Activated gamma-delta T cell treated with anti-CD3 and anti-CD28 coated beads, Interleukin-2, amount 50 U/mL, for 16 hours (primary cell): ENCODE measurements at regions not wholly inside any gene's neighbourhood (a gene's known extent, or its start where the extent isn't known, plus 50 kb on each side); places are given as distances from the start of the nearest gene placed in this dataset.

ENCODE experiments used
- DNase-seq: peaks from one replicate; pipeline ENCODE4 v3.0.0-alpha.2; 2020; ENCODE audit warnings: low read depth

DNA sequence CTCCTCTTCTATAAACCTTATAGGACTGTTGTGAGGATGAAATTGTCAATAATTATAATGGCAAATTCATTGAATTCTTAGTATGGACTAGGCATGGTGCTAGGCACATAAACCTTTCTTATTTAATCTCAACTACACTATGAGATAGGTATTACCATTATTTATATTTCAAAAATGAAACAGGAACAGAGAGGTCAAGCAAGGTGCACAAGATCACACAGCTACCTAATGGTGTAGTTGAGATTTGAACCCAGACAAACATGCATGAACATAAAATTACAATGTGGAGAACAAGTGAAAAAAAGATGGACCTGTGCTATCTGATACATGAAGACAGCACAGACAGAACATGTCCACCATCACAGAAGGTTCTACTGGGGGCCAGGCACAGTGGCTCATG is 156.7 kb downstream of the AXIN2 start:
- no peak for DNase-seq

DNA sequence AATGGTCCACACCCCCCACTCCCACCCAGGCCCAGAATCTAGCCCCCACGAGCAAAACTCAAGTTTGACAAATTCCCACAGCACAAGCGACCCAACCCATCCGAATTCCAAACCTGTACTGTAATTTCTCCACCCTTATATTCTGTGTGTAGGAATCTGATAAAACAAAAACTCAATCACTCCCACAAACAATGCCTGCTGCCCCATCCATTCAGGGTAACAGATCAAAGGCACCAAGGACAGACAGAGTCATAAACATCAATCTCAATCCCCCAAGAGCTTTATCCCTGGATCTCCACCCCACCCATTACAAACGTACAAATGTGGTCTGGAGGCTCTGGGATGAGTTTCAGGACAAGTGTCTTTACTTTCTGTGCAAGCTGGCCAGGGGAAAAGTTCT is 157.8 kb downstream of the AXIN2 start:
- DNase-seq = no peak

DNA sequence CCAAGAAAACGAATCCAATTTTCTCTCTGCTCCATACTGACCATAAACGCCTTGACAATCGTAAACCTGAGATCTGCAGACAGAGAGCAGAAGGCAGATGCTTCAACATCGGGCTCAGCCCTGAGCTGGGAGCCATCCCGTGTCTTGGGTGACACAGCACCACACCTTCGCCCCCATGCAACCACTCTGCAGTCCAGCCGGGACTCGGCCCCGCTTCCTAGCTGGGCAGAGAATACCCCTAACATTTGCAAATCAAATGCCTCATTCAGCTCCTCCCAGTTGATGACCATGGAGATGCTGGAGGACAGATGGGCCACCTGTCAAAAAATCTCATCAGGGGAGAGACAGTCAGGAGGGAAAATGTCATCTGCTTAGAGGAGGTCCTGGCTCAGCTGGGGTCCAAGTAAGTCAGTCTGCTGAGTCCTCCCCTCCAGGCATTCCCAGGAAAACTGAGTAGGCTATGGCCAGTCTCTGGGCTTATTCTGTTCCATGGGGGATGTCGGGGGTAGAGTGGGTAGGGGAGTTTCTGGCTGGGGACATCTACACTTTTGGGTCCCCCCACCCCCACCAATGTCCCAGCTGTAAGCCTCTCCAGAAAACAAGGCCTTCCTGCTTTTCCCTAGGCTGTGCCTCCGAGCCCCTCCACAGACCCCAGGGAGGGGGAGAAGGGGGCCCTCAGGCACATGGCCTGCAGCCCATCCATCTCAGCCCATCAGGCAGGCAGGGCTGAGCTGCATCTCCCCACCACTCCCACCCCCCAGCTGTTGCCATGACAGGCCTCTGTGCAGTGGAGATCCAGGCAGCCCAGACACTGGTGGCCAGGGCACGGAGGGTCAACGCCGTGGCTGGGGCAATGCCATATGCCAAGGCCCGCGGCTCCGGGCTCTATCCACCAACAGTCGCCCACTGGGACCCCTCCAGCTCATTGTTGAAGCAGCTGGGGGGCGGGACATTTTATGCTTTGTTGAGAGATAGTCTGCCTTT is 158.6 kb downstream of the AXIN2 start:
- no peak for DNase-seq

DNA sequence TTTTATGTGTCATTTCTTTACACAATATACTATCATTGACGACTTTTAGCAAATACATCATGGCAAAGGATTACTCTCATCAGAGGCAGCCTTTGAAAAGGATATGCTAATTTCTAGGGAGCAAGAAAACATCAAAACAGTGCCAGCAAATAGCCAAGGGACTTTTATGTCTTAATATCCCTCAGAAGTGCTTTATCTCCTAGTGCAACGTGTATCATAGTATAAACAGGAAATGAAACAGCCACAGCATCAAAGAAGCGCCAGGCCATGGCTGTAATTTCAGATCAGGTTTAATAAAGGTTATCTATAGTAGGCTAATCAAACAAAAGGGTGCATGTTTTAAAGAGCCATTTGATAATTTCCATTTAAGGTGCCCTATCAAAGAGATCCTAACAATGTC is 159.9 kb downstream of the AXIN2 start:
- DNase-seq = no peak

DNA sequence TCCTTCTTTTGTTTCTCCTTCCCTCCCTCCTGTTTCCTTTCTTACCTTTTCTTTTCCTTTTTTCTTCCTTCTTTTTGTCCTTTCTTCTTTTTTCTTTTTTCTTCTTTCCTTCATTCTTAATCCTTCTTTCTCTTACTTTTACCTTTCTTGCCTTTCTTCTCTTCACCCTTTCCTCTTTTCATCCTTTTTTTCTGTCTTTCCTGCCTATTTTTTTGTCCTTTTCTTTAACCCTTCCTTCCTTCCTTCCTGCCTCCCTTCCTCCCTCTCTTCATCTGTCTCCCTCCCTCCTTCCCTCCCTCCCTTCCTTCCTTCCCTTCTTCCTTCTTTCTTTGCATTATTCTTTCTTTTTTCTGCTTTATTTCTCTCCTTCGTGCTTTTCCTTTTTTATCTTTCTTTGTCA is 160.7 kb downstream of the AXIN2 start:
- no peak for DNase-seq

DNA sequence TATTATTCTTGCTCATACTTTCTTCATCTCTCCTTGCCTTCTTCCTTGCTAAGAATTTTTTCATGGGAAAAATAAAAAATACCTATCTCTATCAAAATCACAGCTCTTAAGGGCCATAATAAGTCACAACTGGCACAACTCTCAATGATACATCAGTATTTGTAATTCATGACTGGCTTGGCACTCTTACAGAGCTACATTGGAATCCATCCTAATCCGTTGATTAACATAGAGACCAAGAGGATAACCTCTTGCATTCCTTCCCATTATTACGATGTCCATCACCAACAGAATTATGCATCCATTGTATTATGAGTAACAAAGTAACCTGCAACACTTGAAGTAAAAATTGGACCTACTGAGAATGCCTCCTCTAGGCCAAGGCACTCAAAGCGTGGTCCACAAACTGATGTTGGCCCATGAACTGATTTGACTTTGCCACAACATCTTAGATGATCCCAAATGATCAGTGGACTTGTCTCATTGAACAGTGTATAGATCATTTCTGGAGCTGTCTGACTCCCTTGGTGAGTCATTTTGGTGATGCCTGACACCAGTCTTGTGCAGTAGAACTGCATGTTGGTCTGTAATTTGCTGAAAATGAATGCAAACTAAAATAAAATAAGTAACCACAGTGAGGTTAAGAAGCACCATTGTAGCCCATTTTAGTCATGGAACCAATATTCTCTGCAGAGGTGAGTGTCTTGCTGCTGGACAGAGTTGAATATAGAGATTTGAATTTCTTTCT is 163.2 kb downstream of the AXIN2 start:
- no peak for DNase-seq

DNA sequence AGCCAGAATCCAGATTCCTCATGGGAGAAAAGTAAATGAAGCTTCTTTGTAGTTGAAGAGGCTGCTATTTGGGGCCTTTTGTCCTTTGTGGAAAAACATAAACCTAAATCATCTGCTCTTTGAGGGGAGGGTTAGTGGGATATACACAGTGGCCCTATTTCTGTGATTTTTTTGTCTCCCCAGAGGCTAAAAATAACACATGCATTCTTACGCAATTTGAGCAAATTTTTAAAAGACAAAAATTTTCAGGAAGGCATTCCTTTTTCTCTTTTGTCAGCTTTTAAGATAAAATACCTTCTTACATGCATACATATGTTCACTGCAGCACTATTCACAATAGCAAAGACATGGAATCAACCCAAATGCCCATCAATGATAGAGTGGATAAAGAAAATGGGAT is 165.5 kb downstream of the AXIN2 start:
- DNase-seq = no peak

DNA sequence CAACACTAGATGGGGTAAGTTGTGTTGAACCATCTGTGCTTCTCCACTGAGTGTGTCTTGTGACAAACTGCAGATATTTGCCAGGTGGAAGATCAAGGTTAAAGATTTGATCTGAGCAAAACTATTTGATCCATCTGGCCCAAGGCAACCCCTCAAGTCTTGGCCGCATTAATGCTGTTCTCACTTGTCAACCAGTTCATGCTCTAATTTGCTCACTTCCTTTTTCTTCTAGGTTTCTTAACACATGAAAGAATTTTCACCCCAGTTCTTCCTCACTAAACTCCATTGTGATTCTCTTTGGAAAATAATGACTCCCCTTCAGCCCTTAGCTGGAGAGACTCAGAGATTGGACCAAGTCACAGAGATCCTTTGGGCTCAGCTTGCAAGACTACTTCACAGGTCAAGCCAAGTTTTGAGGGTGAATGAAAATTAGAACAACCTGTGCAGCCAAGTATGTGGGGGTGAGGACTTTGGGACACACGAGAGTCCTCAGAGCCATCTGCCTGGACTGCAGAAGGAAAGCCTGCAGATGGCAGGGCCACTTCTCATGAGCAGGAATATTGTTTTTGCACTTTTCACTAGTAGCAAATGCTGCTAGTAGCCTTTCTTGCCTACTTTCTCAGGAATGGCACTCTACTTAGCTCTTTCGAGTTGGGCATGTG is 166.5 kb downstream of the AXIN2 start:
- DNase-seq = no peak

DNA sequence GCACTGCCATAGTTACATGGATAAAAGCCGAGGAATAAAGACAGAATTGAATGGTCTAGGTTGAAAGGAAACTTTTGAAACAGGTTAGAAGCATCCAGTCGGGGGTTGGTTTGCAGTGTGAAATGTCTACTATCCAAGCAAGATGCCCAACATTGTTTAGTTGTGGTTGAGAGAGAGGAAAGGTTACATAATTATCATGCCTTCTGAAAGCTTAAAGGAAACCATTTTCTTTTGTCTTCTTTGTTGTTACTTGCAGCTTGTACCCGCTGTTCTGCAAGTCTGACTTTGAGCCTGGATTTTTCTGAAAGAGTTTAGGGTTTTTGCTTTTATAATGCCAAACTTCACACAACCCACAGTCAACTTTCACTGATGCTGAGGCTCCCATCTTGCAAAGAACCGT is 167.9 kb downstream of the AXIN2 start:
- DNase-seq = no peak

DNA sequence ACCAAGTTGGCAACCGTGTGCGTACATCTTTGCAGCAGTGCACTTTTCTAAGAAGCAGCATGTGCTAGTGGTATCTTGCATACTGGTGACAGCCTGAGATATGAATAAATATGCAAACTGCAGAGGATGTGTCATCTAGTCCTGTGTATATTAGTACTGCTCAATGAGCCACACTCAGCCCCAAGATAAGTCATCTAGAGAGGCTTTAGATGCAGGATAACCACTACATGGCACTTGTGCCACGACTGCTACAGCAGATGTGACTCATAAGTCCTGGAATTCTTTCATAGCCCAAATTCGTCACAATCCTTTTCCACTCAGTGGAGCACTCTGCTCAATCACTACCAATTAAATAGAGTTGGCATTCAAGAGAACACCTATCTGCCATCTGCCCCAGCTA is 171.5 kb downstream of the AXIN2 start:
- no peak for DNase-seq

DNA sequence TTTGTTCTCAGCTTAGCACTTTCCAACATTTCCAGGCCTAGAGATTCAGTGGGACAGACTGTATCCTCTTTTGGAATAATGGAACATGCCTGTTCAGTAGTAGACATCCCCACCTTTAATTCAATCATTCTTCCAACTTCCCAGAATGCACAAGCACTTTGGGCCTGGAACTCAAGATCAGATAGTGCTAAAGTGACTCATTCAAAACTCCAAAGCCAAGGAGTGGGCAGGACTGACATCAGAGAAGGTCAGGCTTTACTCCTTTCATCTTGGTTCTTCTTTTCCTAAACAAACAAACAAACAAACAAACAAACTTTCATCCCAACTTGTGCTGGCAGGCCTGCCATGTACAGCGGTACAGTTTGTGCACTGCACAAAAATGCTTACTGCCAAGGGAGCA is 172.0 kb downstream of the AXIN2 start:
- DNase-seq = no peak

DNA sequence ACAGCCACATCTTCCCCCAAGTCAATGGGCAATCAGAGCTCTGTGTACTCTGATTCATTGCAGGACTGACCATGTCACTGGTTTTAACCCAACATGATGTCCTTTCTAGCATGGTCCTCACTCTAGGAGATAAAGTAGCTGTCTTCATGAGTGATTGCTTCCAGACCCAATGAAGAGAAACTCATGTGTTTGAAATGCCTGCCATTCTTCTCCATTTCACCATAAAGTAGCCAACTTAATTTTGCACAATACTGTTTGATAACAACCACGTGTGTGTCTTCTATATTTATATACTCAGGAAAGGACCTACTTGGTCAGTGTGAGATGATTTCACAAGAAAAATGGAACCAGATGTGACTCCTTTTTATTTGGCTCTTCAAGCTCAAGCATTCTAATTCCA is 172.5 kb downstream of the AXIN2 start:
- DNase-seq = no peak

DNA sequence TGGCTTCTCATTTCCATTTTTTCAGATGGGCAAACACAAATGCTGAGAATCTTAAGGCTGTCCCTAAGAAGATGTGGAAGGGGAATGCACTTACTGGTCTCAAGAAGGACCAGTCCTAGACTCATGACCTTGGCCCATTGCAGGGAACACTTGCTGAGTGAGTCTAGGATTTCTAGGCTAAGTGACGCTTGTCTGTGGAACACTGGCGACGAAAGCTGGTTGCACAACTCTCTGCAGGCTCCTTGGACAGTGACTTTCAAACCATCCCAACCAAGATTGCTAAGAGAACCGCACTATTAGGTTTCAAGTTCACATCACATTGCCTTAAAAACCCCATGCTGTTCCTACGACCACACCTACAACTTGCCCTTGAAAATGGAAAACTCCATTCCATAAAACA is 174.1 kb downstream of the AXIN2 start:
- DNase-seq = no peak

DNA sequence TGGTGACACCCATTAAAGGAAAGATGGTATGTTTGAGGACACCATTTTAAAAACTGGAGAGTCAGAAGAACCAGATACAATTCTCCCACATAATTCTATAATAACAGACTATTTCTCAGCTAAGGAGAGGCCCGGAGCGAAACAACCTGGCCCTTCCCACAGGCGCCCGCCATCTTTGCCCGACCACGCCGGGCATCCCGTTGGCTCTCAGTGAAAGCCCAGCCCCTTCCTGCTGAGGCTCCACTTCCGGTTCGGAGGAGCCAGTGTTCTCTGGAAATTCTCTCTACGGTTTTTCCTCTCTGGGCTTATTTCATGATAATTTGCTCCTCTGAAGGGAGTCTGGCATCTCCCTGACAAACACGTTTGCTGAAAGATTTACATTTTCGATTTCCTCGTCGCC is 175.7 kb downstream of the AXIN2 start:
- DNase-seq = no peak

DNA sequence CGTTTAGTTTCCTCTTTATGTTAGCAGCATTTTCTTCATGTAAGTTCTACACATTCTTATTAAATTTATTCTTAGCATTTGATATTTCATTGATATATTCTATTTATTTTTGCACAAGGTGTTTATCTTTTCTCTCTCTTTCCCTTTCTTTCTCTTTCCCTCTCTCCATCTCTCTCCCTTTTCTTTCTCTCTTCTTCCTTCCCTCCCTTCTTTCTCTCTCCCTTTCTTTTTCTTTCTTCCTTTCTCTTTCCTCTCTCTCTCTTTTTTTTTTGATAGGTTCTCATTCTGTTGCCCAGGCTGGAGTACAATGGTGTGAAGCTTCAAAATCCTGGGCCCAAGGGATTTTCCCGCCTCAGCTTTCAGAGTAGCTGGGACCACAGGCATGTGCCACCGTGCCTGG is 176.4 kb downstream of the AXIN2 start:
- no peak for DNase-seq

DNA sequence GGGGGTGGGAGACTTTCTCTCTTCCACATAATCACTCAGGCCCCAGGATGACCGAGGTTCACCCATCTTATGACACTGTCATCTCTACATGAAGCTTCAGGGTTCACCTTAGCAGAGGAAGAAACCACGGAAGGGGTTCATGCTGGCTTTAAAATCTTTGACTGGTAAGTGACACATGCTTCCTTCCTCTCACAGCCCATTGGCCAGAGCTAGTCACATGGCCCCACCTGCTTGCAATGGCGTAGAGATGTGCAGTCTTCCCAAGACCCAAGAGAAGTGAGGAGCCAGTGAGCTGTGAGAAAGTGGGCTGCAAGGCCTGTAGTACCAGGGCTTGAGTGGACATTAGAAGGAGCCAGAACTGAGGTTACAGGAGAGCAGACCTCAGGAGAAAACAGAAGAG is 180.3 kb downstream of the AXIN2 start:
- no peak for DNase-seq

DNA sequence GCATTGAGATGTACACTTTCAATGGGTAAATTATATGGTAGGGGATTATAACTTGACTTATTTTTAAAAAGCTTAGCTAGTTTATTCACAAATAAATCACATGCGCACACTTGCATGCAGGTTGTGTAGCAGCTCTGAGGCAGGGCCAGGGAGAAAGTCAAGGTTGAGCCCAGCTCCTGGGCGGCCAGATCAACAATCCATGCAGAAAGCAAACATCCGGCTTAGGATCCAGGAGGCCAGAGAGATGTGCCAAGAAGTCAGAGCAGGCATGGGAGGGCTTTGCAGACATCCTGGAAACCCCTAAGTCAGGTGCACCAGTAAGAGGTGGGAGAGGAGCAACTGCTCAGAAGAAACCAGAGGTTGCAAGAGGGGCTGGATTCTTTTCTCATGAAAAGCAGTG is 186.5 kb downstream of the AXIN2 start:
- DNase-seq = no peak

DNA sequence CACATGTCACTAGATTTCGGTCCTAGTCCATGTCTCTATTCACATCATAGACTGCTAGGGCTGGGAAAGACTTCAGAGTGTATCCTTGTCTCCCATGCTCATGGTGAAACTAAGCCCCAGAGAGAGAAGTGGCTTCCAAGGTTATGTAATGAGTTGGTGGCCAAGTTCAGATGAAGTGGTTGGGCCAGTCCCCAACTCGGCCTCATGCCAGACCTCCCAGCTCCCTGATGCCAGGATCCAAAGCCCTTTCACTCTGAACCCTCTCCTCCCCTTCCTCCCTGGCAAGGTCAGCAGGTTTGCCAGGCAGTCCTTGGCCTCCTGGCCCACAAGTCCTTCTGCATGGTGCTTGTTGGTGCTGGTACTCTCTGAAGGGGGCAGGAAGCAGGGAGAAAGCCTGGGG is 189.7 kb downstream of the AXIN2 start:
- no peak for DNase-seq

DNA sequence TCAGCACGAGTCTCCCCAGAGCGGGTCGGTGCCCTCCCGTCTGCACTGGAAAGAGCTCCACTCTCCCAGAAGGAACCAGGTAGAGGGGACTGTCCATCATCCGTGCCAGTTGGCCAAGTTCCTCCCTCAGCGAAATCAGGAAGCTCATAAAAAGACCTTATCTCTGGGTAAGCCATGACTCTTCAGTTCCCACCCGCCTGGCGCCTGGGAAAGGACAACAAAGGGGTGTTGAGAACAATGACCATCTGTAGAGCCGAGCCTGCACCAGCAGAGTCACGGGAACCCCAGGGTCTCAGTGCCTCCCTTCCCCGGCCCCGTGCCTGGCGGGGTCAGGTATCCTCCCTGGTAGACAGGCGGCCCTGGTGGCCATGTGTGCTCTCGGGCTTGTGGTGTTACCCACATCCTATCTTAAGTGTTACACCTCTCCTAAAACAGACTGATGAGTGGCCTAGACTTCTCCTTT is 190.7 kb downstream of the AXIN2 start:
- no peak for DNase-seq

DNA sequence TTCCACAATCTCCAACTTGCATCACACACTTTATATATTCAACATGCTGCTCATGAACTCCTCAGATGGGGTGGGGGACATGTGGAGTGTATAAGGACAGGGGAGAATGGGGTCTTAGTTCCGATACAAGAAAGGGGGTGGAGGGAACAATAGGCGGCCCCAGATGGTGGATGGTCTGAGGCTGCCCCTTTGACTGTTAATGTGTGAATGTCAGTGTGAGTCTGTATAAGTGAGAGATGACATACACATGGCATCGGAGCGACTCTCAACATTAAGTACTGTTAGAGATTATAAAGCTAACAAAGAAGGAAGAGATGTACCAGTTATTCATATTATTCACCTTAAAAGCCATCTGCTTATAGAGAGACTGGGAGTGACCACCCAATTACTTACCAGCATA is 193.1 kb downstream of the AXIN2 start:
- no peak for DNase-seq

DNA sequence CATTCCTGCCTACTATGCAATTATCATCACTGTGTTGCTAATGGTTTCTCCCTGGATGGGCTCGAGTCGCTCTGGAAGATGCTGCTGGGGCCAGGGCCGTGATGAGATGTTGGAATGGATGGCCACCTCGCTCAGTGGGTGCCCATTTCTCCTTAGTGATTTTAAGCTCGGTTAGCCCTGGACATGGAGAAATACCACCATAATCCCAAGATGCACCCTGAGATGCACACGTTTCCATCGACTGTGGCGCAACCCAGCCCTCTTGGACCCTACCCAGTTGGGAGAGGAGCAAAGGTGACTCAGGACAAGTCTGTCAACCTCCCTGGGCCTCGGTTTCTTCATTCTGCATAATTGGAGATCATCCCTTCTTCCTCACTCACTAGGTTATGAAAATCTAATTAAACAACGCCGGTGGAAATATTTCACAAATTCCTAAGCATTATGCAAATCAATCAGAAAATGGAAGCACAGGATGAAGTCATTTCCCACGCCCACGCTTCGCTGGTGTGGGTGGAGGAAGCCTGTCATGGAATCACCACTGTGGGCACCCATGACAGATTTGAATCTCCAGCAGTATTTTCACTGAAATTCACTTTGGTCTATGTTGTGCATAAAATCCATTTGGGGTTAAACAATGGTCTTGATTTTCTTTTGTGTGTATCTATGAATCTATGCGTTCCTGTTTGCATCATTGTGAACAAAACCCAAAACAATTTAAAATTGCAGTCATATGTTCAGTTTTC is 195.2 kb downstream of the AXIN2 start:
- DNase-seq = no peak

DNA sequence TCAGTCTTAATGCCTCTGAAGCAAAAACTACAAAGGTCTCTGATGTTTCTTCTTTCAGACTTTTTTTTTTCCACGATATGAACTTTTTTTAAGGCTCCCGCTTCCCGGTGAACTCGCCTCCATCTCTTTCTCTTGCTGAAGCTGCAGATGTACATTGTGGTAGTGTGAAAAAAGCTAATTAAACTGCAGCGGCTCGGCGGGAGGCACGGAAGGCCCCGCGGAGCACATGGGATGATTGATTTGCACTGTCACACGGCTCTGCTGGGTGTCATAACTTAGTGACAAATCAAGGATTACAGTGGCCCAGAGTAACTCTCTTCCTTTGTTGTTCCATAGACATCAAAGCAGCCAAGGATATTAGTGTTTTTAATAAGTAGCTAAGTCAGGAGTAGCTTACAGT is 196.3 kb downstream of the AXIN2 start:
- DNase-seq = no peak
